Neural crest cell (in vitro differentiated cells): ENCODE measurements at regions not wholly inside any gene's neighbourhood (a gene's known extent, or its start where the extent isn't known, plus 50 kb on each side); places are given as distances from the start of the nearest gene placed in this dataset.

Source experiments
- DNase-seq: peaks from one replicate; pipeline ENCODE4 v3.0.0; 2021; ENCODE audit warnings: low read depth, mixed read lengths, low spot score
- H3K27ac Mint-ChIP-seq: one replicate; pipeline ENCODE4 v1.8.0; 2021; ENCODE audit warnings: mild to moderate bottlenecking, mixed read lengths; ENCODE audit not compliant: unreplicated experiment
- H3K27me3 Mint-ChIP-seq: 2 replicates; pipeline ENCODE4 v1.8.0; 2021; ENCODE audit warnings: low read depth, mild to moderate bottlenecking, mixed read lengths
- H3K36me3 Mint-ChIP-seq: 2 replicates; pipeline ENCODE4 v1.8.0; 2021; ENCODE audit warnings: low read depth, mild to moderate bottlenecking, mixed read lengths
- H3K4me1 Mint-ChIP-seq: 2 replicates; pipeline ENCODE4 v1.8.0; 2021; ENCODE audit warnings: mixed read lengths
- H3K4me3 Mint-ChIP-seq: one replicate; pipeline ENCODE4 v1.8.0; 2021; ENCODE audit warnings: mild to moderate bottlenecking, mixed read lengths
- H3K9me3 Mint-ChIP-seq: 2 replicates; pipeline ENCODE4 v1.8.0; 2021; ENCODE audit warnings: mixed read lengths
- CTCF ChIP-seq: fragments of 200-600 bp; sonication (generic); conservative IDR thresholded peaks from 2 replicates; pipeline ENCODE4 v1.5.0; 2021; ENCODE audit warnings: antibody characterized with exemption, mild to moderate bottlenecking

DNA sequence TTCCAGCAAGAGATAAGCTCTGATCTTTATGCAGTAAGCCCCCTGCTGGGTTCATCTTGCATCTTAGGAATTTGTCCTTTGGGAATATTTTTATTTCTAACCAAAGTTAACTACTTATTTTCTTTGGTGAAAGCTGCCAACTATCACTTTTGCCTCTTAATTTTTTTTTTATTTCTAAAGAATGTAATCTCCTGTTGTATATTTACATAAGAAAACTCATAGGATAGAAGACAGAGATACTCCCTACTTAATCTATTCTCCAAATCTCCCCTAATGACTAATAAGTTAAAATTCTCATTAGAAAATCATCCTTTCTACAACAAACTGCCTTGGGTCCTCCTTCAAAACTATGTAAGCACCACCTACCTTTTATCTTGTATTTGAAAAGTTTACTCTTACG lies 612.2 kb upstream of the SLC39A10 start:
- no peak for TF ChIP-seq CTCF
- H3K36me3 Mint-ChIP-seq: no peaks in the 10 kb centered on the region
- no peaks in the 10 kb centered on the region for H3K4me1 Mint-ChIP-seq
- no peaks in the 10 kb centered on the region for H3K9me3 Mint-ChIP-seq
- no peak overlapping the region for H3K27ac Mint-ChIP-seq
- no peak for DNase-seq
- H3K27me3 Mint-ChIP-seq: no peaks in the 10 kb centered on the region
- no peak overlapping the region for H3K4me3 Mint-ChIP-seq

DNA sequence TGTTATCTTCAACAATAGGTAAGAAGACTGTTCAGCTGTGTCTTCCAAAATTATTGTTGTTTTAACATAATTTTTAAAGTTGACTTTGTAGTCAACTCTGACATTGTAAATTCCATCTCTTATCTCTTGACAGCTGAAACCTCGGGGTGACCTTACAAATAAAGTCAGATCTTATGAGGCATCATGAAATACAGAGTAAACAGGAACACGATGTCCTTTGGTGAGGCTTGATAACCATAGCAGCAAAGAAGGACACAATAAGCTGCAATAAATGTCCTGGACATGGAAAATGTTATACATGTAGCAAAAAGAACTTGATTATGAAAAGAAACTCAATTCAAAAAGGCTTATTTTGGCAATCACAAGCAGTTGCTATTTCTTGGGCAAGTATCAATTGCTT lies 618.9 kb upstream of the SLC39A10 start:
- no peaks in the 10 kb centered on the region for H3K9me3 Mint-ChIP-seq
- no peaks in the 10 kb centered on the region for H3K4me1 Mint-ChIP-seq
- no peaks in the 10 kb centered on the region for H3K36me3 Mint-ChIP-seq
- no peak overlapping the region for H3K27ac Mint-ChIP-seq
- TF ChIP-seq CTCF: no peak
- no peak for DNase-seq
- no peak overlapping the region for H3K4me3 Mint-ChIP-seq
- H3K27me3 Mint-ChIP-seq: no peaks in the 10 kb centered on the region

DNA sequence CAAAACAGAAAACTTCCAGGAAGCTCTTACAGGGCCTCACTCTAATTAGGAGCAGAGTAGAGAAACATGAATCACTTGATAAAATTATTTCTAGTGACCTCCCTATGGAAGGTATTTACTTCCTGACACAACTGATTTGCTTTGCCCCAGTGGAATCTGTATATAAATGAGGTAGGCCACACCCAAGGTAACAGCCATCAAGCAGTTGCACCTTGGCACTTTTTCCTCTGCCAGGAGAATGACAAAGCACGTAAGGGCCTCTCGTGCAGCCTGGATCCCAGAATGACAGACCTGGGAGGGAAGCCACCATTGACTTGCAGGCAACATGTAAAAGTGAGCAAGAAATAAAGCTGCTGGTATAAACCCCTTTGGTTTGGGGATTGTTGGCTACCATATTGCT lies 620.0 kb upstream of the SLC39A10 start:
- Mint-ChIP-seq H3K36me3 (no peaks in the 10 kb centered on the region), H3K27ac (peak overlapping the region; percentile 62)

GRCh38 chr2:195031411-195031810 lies 625.6 kb upstream of the SLC39A10 start:
- Mint-ChIP-seq H3K27me3 (no peaks in the 10 kb centered on the region), H3K27ac (no peak overlapping the region), H3K36me3 (no peaks in the 10 kb centered on the region), H3K4me1 (no peaks in the 10 kb centered on the region), H3K4me3 (no peak overlapping the region), H3K9me3 (no peaks in the 10 kb centered on the region)
- TF ChIP-seq CTCF: no peak
- DNase-seq: no peak

More for the DNA sequence above, 620.0 kb upstream of the SLC39A10 start:
- no peak for DNase-seq
- Mint-ChIP-seq H3K4me3 (no peak overlapping the region), H3K27me3 (no peaks in the 10 kb centered on the region), H3K4me1 (no peaks in the 10 kb centered on the region), H3K9me3 (no peaks in the 10 kb centered on the region)
- no peak for TF ChIP-seq CTCF

- no peak for DNase-seq
- no peak for TF ChIP-seq CTCF
- Mint-ChIP-seq H3K4me1 (no peaks in the 10 kb centered on the region), H3K4me3 (no peak overlapping the region), H3K36me3 (no peaks in the 10 kb centered on the region), H3K27me3 (no peaks in the 10 kb centered on the region), H3K27ac (peak overlapping the region; percentile 57), H3K9me3 (no peaks in the 10 kb centered on the region)
These were observed 627.0 kb upstream of the SLC39A10 start for GRCh38 chr2:195029804-195030654.
